Cardiac muscle cell (in vitro differentiated cells and primary cell): ENCODE measurements at regions not wholly inside any gene's neighbourhood (a gene's known extent, or its start where the extent isn't known, plus 50 kb on each side); places are given as distances from the start of the nearest gene placed in this dataset.
A peak's percentile ranks its signal among the peaks of the same experiment; 100 is the strongest.

ENCODE experiments used
- DNase-seq, 2 donors: peaks; one replicate each; pipeline versions ENCODE4 v3.0.0 to v3.0.0-alpha.2; 2010 to 2017; ENCODE audit warnings: low read depth in 1 of 2, low spot score in 1 of 2
- H3K27ac ChIP-seq: fragments of 200-600 bp; sonication (generic); 2 replicates; pipeline ENCODE4 v1.5.1; 2016
- H3K27me3 ChIP-seq: fragments of 200-600 bp; sonication (generic); 2 replicates; pipeline ENCODE4 v1.6.0; 2016; ENCODE audit warnings: control low read depth
- H3K36me3 ChIP-seq: fragments of 200-600 bp; sonication (generic); 2 replicates; pipeline ENCODE4 v1.5.1; 2016; ENCODE audit warnings: control low read depth
- H3K4me1 ChIP-seq: fragments of 200-600 bp; sonication (generic); 2 replicates; pipeline ENCODE4 v1.8.1; 2017; ENCODE audit warnings: low read depth, mild to moderate bottlenecking, mixed run types
- H3K4me3 ChIP-seq: fragments of 200-600 bp; sonication (generic); 2 replicates; pipeline ENCODE4 v1.5.1; 2016; ENCODE audit warnings: mild to moderate bottlenecking
- H3K9me3 ChIP-seq: fragments of 200-600 bp; sonication (generic); 2 replicates; pipeline ENCODE4 v1.5.1; 2017; ENCODE audit warnings: low read depth, mild to moderate bottlenecking, control low read depth
- TF ChIP-seq, protein P1 (sequence below): IDR thresholded peaks from 2 replicates; pipeline ENCODE4 v1.5.1; 2012; ENCODE audit warnings: low read depth, mild to moderate bottlenecking, low read length

DNA sequence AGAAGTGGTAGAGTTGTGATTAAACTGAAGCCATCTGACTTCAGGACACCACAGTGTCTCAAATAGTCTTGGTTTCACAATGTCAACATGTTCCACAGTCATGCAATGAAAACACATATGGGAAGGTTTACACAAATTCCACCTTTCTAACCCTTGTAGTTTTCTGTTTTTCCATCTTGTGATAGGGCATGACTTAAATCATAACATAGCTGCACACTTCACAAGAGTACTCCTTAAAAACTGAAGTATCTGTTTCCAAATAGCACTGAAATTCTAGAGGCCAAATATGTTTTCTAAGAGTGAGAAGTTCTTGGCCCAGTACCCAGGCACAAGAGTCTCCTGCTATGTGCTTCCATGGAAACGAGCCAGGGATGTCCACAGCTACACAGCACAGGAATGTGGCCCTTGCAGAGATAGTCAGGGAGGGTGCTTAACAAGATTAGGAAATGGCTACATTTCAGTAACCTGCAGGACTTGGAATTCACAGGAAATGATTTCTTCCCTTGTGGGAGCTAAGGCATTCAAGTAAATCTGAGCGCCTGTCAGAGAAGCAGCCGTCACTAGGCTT lies 269.1 kb downstream of the NDFIP2 start:
- Histone ChIP-seq H3K9me3 (no peaks in the 10 kb centered on the region), H3K4me1 (peaks cover 10% of the 10 kb centered on the region), H3K27ac (peak overlapping the region; percentile 79), H3K4me3 (no peak overlapping the region), H3K36me3 (no peaks in the 10 kb centered on the region), H3K27me3 (no peaks in the 10 kb centered on the region)
- TF ChIP-seq, protein P1, sequence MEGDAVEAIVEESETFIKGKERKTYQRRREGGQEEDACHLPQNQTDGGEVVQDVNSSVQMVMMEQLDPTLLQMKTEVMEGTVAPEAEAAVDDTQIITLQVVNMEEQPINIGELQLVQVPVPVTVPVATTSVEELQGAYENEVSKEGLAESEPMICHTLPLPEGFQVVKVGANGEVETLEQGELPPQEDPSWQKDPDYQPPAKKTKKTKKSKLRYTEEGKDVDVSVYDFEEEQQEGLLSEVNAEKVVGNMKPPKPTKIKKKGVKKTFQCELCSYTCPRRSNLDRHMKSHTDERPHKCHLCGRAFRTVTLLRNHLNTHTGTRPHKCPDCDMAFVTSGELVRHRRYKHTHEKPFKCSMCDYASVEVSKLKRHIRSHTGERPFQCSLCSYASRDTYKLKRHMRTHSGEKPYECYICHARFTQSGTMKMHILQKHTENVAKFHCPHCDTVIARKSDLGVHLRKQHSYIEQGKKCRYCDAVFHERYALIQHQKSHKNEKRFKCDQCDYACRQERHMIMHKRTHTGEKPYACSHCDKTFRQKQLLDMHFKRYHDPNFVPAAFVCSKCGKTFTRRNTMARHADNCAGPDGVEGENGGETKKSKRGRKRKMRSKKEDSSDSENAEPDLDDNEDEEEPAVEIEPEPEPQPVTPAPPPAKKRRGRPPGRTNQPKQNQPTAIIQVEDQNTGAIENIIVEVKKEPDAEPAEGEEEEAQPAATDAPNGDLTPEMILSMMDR, result no peak
- peak; percentile 66 to 99 for DNase-seq

DNA sequence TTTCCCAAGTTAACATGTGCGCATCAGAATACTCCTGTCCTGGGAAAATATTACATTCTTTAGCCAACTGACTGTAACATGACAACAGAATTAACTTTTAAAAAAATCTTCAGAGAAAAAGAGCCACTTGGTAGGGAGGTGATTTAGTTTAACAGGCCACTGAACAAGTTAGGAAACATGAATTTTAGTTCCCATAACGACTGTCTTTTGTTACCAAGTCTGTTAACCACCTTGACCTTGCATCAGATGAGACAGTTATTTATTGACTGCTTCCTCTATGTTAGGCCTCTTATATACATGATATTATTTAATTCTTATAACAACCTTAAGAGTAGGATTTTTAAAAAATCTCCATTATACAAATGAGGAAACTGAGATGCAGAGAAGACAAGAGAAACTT lies 268.6 kb downstream of the NDFIP2 start:
- Histone ChIP-seq H3K36me3 (no peaks in the 10 kb centered on the region), H3K9me3 (no peaks in the 10 kb centered on the region), H3K27me3 (no peaks in the 10 kb centered on the region), H3K4me3 (no peak overlapping the region), H3K27ac (peak overlapping the region; percentile 79), H3K4me1 (peaks cover 15% of the 10 kb centered on the region)
- TF ChIP-seq, protein P1, result no peak
- DNase-seq, result peak in 1 of 2 donors; percentile 11

DNA sequence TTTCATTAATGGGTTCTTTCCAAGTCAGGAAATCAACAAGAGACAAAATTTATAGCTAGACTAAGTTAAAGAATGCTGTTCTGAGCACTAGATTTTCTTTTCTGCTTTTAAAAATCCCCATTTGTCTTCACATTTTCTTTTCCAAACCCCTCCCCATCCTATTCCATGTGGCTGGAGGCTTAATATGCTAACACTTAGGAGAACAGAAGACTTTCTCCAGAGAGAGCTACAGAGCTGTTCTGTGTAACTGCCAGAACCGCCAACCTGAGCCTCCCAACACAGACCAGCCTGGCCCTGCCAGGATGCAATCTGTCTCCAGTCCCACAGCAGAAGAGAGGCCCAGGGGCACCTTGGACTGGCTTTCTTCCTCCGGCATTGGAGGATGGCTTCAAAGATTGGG lies 264.1 kb downstream of the NDFIP2 start:
- H3K9me3 ChIP-seq, result no peaks in the 10 kb centered on the region
- TF ChIP-seq, protein P1, result no peak
- DNase-seq, result peak in 1 of 2 donors; percentile 53
- H3K4me1 ChIP-seq, result peaks cover 51% of the 10 kb centered on the region
- no peaks in the 10 kb centered on the region for H3K36me3 ChIP-seq
- no peak overlapping the region for H3K4me3 ChIP-seq
- no peaks in the 10 kb centered on the region for H3K27me3 ChIP-seq
- H3K27ac ChIP-seq, result peak overlapping the region; percentile 70

DNA sequence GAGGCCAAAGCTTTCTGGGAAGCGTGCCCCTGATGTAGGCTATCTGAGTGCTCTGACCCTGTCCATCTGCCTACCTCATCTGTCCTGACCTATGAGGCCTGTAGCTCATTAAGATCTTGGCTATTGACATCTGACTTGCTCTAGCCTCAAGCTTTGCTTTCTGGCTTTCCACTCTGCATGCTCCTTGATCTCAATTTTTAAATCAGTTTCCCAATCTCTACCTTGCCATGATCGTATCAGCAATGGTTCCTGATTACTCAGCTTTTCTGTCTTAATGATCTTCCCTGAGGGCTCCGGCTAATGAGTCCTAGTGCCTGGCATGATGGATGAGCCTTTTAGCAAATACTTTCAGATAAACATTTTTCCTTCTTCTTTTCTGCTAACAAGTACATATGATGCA lies 262.0 kb downstream of the NDFIP2 start:
- H3K36me3 ChIP-seq, result no peaks in the 10 kb centered on the region
- no peaks in the 10 kb centered on the region for H3K27me3 ChIP-seq

DNA sequence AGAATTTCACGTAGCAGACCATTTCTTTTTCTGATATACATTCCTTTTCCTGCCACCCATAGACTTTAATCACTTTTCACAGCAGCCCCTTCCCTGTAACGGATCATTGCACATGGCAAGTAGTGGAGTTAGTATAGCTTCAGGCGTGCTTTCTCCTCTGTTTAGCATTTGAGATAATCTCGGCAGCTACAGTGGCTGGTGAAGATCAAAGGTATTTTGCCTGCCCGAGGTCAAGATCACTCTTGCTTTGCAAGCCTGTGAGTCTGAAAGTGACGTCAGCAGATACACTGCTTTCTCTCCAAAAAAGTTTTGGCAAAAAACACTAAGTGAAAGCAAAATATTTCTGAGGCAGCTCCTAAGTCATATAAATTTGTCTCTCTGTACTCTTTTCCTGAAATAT lies 260.0 kb downstream of the NDFIP2 start:
- no peak overlapping the region for H3K4me3 ChIP-seq

More for the DNA sequence above, 262.0 kb downstream of the NDFIP2 start:
- Histone ChIP-seq H3K9me3 (no peaks in the 10 kb centered on the region), H3K4me1 (peaks cover 51% of the 10 kb centered on the region), H3K27ac (peak overlapping the region; percentile 89), H3K4me3 (no peak overlapping the region)
- TF ChIP-seq, protein P1, result no peak
- no peak for DNase-seq

More for the DNA sequence above, 260.0 kb downstream of the NDFIP2 start:
- Histone ChIP-seq H3K4me1 (peaks cover 51% of the 10 kb centered on the region), H3K9me3 (no peaks in the 10 kb centered on the region), H3K27me3 (no peaks in the 10 kb centered on the region), H3K36me3 (no peaks in the 10 kb centered on the region), H3K27ac (peak overlapping the region; percentile 89)
- TF ChIP-seq, protein P1, result no peak
- DNase-seq, result peak; percentile 55 to 78
